GM12865 (cell line): ENCODE measurements at regions not wholly inside any gene's neighbourhood (a gene's known extent, or its start where the extent isn't known, plus 50 kb on each side); places are given as distances from the start of the nearest gene placed in this dataset.

Experiments used
- DNase-seq: peaks from one replicate; pipeline ENCODE4 v3.0.0; 2010; ENCODE audit warnings: low read depth
- H3K4me3 ChIP-seq: 2 replicates; pipeline ENCODE4 v1.5.1; 2011; ENCODE audit warnings: mild to moderate bottlenecking, low read depth, low read length, control low read depth
- CTCF ChIP-seq: IDR thresholded peaks from 2 replicates; pipeline ENCODE4 v1.5.1; 2011; ENCODE audit warnings: low read length, control low read depth, low read depth, inconsistent platforms; ENCODE audit not compliant: insufficient read depth; ENCODE audit errors: missing control alignments

- no peak for TF ChIP-seq CTCF
- DNase-seq, result no peak
- no peak overlapping the region for H3K4me3 ChIP-seq
Observed at GRCh38 chr6:43869079-43869710, 99.2 kb downstream of the VEGFA start.

GRCh38 chr6:43868467-43868866 lies 98.5 kb downstream of the VEGFA start:
- no peak for DNase-seq
- H3K4me3 ChIP-seq, result no peak overlapping the region
- TF ChIP-seq CTCF, result no peak

DNA sequence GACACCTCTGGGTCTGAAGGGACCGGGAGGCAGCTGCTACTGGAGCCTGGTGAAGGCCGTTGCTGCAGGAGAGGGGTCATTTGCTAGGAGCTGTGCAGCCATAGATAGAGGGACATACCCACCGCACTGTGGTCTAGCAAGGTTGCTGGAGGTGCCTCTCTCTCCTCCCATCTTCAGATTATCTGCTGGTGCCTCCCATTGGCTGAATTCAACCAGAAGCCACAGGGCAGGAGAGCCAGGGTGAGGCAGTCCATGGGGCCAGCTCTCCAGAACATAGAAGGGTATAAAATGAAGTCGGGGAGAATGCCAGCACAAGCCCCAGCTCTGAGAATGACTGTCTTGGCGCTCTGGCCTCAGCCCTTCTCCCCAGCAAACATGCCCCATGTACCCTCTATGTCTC lies 98.0 kb downstream of the VEGFA start:
- H3K4me3 ChIP-seq, result no peak overlapping the region
- no peak for DNase-seq

DNA sequence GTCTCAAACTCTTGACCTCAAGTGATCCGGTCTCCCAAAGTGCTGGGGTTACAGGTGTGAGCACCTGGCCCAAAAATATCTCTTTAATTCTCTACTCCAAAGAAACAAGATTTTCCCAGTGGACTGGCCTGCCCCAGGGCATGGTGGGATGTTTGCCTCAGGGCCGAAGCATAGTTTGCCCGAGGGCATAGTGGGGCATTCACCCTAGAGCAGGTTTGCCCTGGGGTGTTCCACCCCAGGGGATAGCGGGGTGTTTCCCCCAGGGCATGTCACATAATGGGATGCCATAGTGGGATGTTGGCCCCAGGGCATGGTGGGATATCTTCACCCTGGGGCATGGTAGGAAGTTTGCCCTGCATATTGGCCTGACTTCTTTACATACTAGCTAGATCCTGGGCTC lies 97.2 kb downstream of the VEGFA start:
- H3K4me3 ChIP-seq, result no peak overlapping the region
- no peak for DNase-seq
- TF ChIP-seq CTCF, result no peak

More for the DNA sequence above, 98.0 kb downstream of the VEGFA start:
- TF ChIP-seq CTCF, result no peak

GRCh38 chr6:43865932-43866645 lies 96.1 kb downstream of the VEGFA start:
- DNase-seq, result no peak
- no peak for TF ChIP-seq CTCF
- H3K4me3 ChIP-seq, result no peak overlapping the region

DNA sequence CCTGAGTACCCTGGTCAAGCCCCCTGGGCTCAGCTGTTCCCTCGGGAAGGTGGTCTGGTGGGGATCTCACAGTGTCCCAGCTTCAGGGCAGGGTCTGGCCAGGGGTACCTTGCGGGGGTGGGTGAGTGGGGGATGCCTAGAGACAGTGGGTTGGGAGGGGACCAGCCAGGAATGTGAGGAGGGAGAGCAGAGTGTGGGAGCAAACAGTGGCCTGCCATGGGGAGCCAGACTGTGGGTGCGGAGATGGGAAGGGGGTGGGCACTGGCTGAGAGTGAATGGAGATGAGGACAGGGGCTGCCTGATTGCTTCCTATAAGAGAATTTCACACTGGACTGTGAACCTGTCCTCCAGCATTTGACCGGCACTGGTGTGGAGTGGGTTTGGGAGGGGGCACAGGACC lies 95.1 kb downstream of the VEGFA start:
- no peak for TF ChIP-seq CTCF
- no peak for DNase-seq

GRCh38 chr6:43862925-43863324 lies 92.9 kb downstream of the VEGFA start:
- no peak for TF ChIP-seq CTCF
- DNase-seq, result no peak
- no peak overlapping the region for H3K4me3 ChIP-seq

More for the DNA sequence above, 95.1 kb downstream of the VEGFA start:
- H3K4me3 ChIP-seq, result no peak overlapping the region
